NCI-H1694 (cell line): ENCODE measurements at regions not wholly inside any gene's neighbourhood (a gene's known extent, or its start where the extent isn't known, plus 50 kb on each side); places are given as distances from the start of the nearest gene placed in this dataset.
"Not testable (repeated sequence)": the region's sequence is repeated elsewhere in the genome, so short reads cannot be mapped to it uniquely, and the experiment has no call there.

ENCODE experiments used
- DNase-seq: peaks from one replicate; lab custom pipeline; 2025; lab: John Stamatoyannopoulos, UW

- DNase-seq, result no peak
Observed at GRCh38 chr5:53160895-53161294, 51.3 kb upstream of the MOCS2 start.

GRCh38 chr5:53161876-53162275 is 52.3 kb upstream of the MOCS2 start:
- DNase-seq, result no peak

GRCh38 chr5:53164478-53165165 is 55.1 kb upstream of the MOCS2 start:
- no peak for DNase-seq

- no peak for DNase-seq
Observed at GRCh38 chr5:53165431-53166182, 56.0 kb upstream of the MOCS2 start.

- DNase-seq, result no peak
Observed at GRCh38 chr5:53166183-53166495, 56.6 kb upstream of the MOCS2 start.

GRCh38 chr5:53167836-53168235 is 58.3 kb upstream of the MOCS2 start:
- DNase-seq, result no peak

- DNase-seq, result no peak
Observed at GRCh38 chr5:53169933-53170332, 60.4 kb upstream of the MOCS2 start.

GRCh38 chr5:53170746-53171349 is 61.3 kb upstream of the MOCS2 start:
- peak; percentile 21 for DNase-seq

GRCh38 chr5:53172073-53172472 is 62.5 kb upstream of the MOCS2 start:
- not testable (repeated sequence) for DNase-seq

GRCh38 chr5:53172630-53173029 is 63.1 kb upstream of the MOCS2 start:
- DNase-seq, result no peak

- no peak for DNase-seq
Observed at GRCh38 chr5:53173083-53173482, 63.5 kb upstream of the MOCS2 start.

GRCh38 chr5:53178830-53179229 is 69.3 kb upstream of the MOCS2 start:
- no peak for DNase-seq

- DNase-seq, result no peak
Observed at GRCh38 chr5:53179691-53180090, 70.1 kb upstream of the MOCS2 start.

GRCh38 chr5:53180538-53180937 is 71.0 kb upstream of the MOCS2 start:
- no peak for DNase-seq

- no peak for DNase-seq
Observed at GRCh38 chr5:53180991-53181390, 71.4 kb upstream of the MOCS2 start.

- no peak for DNase-seq
Observed at GRCh38 chr5:53183880-53184279, 74.3 kb upstream of the MOCS2 start.

- DNase-seq, result no peak
Observed at GRCh38 chr5:53191548-53192165, 82.1 kb upstream of the MOCS2 start.

GRCh38 chr5:53194086-53194485 is 84.5 kb upstream of the MOCS2 start:
- no peak for DNase-seq

GRCh38 chr5:53199882-53200281 is 90.3 kb upstream of the MOCS2 start:
- no peak for DNase-seq

- DNase-seq, result no peak
Observed at GRCh38 chr5:53200306-53200705, 90.7 kb upstream of the MOCS2 start.

- no peak for DNase-seq
Observed at GRCh38 chr5:53201746-53202145, 92.2 kb upstream of the MOCS2 start.

- no peak for DNase-seq
Observed at GRCh38 chr5:53206562-53206961, 97.0 kb upstream of the MOCS2 start.

- no peak for DNase-seq
Observed at GRCh38 chr5:53211799-53212198, 102.2 kb upstream of the MOCS2 start.
